CD4-positive, alpha-beta T cell treated with Interferon gamma for 1 hour (primary cell): ENCODE measurements at regions not wholly inside any gene's neighbourhood (a gene's known extent, or its start where the extent isn't known, plus 50 kb on each side); places are given as distances from the start of the nearest gene placed in this dataset.

Source experiments
- DNase-seq: peaks from one replicate; pipeline ENCODE4 v3.0.0-alpha.2; 2020

DNA sequence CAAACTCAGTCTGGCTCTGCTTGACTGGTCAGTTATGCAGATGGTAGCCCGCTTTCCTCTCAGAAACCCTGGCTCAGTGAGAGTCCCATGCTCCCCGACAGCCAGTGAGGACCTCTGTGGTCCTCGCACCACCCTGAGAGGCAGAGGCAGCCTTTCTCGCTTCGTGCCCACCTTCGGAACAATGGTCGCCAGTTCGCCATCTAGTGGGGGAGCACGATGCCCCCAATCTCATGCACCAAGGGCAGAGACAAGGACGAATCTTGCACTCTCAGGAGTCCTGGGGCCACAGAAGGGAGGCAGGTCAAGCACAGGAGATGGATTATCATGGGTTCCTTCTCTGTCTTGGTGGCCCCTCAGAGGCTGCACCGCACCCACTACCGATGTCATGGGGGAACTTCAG, 75.2 kb downstream of the RHCG start:
- no peak for DNase-seq

DNA sequence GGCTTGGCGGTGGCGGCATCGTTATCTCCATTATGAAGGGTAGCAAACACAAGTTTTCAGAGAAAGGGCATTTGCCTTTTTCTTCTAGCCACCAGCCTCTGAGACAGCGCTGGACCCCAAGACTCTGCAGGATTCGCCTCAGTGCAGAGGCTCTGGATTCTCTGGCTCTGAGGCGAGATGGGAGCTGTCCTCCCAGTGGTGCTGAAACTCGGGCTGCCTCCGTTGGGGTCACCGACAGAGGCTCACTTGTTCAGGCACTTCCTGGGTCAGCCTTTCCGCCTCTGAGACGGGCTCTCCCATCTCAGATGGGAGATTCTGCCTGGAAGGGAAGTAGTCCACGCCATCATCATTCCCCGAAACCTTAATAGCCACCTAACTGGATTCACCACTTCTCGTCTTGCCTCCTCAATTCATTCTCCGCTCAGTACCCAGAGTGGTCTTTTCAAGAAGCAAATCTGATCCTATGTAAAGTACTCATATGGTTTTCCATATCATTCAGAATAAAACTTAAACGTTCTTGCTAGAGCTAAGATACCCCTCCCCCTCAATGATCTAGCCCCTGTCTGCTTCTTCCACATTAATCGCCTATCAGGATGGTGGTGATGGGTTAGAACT, 76.9 kb downstream of the RHCG start:
- peak; percentile 11 for DNase-seq

DNA sequence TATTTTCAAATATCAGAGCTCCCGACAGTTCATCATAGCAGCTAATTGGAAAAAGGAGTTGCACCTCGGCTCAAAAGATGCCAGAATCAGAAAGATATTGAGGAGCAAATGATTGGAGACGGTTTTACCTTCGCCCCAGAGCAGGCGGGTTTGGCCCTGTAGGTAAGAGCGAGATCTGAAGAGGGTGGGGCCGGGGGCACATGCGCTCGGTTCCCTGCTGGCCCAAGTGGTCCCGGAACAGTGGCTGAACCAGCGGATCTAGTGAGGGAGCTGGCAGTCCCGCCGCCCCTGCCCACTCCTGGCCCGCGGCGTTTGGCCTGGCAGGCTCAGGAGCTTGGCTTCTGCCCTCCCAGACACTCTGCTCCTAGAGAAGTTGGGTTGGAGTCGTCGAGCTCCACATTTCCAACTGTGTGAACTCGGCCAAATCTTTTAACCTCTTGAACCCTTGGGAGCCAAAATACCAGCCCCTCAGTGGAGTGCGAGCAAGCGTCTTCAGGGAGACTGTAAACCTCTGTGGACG, 79.1 kb downstream of the RHCG start:
- no peak for DNase-seq

DNA sequence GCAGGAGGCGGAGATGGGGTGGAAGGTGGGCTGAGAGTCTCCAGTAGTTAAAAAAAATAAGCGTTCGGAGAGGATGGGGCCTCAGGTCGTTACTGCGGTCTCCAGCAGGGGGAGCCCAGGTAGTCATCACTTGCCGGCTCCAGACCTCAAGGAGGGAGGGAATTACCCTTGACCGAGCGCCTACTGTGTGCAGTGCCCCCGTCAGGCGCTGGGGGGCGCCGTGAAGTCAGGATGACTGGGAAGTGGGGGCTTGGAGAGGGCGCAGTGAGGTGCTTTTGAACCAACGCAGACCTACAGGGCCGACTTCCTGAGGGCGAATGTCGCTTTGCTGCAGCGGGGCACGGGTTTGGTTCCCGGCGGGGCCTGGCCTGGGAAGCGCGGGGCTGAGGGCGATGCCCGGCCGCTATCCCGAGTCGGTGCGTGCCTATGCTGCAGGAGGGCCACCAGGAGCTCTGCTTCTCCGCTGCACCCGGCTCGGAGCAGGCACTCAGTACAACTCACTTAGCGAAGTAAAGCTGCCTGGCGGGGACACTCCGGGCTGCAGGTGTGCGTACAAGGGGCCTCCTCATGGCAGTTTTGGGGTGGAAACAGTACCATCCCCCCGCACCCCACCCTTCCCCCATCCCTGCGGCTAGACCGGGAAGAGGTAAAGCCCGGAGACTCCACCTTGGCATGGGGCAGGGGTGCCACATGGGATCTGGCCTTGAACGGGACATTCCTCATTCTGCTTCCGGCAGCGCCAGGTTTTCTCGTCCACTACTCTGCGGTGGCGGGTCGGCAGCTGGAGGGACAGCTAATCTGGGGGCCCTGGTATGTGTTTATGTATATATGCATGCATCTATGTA, 79.8 kb downstream of the RHCG start:
- DNase-seq = peak; percentile 77

DNA sequence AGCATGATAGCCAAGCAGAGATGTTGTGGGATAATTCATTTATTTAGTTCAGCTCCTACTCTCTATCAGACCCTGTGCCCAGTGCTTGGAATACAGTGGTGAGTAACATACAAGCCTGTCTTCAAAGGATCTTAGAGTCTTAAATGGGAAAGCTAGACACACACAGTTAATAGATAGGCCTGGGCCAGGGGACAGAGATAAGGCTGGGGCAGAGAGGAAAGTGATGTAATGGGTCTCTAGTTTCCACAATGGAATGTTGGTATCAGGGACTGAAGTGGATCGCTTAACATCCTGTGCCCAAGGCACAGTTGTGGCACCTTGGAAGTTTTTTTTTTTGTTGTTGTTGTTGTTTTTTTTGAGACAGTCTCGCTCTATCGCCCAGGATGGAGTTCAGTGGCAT, 79.9 kb upstream of the POLG start:
- DNase-seq = no peak

DNA sequence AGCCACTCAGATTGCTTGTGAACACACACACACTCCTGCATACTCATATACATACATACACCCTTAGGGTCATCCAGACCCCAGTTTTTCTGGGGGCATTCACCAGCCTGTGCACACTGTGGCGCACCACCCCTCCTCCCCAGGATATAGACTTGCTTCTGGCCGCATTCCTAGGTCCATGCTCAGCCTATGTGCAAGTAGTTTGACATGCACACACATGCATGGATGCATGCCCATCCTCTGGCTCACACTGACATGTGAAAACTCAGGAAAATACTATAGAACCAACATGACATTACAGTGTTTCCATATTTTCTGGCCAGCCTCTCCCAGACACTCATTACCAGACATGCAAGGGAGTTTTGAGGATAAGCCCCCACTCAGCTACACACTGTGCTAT, 79.3 kb upstream of the POLG start:
- no peak for DNase-seq

DNA sequence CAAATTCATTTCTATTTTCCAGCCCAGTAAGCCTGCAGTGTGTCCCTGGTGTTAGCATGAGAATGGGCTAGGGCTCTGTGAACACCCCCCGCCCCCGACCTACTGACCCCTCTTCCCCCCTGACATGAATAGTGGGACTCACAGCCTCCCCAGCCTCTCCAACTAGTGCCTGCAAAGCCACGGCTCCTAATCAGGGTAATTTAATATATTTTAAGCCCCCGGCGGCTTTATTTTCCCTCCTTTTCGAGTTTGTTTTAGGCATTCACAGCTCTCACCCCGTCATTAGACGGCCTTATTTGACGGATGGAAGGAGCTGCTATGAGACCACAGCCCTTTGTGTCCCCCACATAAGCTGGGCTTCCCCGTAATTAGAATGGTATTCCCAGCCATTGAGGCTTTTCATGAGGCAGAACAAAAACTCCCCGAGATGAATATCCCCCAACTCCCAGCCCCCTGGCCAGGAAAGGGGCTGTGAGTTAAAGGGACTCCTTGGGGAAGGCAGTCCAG, 78.3 kb upstream of the POLG start:
- no peak for DNase-seq

DNA sequence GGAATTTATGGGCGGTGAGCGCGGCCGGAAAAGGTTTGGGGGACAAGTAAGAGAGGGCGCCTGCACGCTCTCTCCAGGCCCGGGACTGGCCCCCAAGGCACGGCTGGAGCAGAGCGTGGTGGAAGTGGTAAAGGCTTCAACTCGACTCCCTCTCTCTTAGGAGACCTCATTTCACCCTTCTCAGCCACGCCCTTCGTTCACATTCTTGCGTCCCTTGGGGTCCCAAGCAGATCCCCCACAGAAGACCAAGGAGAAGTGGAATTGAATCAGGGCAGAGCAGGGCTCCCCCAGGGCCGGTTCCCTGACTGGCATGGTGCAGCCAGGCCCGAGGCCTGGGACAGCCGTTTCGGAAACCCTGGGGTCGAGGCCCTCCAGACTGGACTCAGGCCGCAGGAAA, 75.4 kb upstream of the POLG start:
- no peak for DNase-seq

DNA sequence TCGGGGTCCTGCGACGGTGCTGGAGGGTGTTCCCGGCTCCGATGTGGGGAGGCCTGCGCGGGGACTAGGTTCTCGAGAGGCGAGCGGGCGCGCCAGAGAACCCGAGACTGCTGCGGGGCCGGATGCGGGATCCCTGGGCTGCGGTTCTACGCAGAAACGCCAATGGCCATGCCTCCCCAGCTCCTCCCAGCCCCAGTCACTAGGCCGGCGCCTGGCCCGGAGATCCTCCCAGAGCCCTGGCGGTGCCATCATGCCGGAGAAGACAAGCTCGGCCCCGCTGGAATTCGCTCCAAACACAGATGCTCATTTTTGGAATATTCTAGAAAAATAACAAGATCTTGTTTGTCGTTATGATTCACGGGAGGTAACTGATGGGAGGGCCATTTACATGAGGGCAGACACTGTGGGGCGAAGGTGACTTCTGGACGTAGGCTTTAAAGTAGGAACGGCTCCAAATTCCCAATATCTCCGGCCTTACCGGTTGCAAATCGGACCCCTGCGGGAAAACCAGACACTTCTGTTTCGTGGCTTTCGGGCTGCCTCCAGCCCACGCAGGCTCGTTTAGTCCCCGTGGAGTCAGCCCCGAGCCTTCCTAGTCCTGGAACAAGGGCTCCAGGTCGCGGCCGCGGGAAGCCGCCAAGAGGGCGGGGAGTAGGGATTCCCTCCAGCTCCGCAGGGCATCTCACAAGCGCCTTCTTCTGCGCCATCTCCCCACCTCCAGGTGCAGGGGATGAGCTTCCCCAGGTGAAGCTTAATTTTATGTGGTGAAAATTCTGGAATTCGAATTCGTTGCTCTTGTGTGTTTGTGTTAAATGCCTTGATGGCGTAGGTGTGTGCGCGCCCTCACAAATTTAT, 74.8 kb upstream of the POLG start:
- DNase-seq = no peak

DNA sequence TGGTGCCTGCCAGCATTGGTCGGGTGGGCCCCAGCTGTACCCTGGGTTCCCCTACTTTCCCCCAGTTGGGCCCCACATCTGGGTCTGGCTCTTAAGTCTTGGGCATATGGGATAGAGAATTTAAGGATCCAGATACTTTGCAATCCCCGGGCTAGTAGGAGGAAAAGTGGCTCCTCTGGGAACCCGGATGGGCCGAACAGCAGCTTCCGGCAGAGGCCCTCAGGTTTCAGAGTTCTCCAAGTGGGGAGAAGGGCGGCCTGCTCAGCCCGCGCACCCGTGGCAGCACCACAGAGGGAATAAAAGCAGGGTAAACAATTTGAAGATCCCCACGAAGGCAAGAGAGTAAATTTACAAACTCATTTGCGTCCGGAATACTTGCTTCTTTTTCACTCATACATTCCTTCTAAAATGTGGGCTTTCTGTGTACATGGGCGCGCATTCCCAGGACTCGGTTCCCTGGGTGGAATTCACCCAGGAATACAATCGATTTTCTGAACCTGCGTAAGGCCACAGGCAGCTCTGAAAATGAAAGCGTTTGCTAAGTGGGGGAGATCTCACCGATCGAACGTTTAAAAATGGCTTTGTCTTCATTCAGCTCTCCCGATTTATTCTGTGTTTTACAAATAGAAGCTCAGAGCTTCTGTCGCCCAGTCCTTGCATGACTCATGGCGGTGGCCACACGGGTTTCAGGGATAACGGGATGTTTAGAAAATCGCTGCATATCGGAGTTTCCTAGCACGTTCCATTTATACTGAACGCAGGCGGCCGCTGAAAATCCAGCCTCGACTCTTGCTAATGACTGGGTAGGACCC, 74.0 kb upstream of the POLG start:
- DNase-seq = no peak

DNA sequence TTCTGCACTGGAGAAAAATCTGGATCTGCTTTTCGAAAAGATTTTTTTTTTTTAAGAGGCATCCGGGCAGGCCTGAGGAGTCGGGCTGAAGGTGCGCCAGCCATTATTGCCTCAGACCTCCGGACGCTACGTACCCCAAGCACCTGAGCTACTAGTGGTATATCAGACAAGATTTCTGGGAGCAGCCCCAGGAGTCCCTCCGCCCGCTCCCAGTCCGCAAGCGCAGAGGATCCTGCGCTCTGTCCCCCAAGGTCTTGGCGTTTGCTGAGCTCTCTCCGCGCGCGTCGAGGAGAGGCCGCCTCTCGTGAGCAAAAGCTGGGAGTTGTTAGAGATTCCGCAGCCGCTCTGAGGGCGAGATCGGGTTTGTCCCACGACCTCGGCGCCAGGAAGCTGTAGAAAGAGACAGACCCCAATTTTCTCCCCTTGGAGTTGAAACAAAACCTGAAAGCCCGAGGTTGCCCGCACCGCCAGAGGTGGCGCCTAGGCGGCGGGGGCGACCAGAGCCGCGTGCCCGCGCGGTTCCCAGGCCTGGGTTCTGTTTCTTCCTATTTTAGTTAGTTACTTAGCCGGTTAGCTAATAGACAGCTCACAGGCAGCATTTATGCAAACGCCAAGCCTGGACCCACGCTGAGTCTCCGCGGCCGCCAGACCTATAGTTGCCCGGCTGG, 72.5 kb upstream of the POLG start:
- no peak for DNase-seq

DNA sequence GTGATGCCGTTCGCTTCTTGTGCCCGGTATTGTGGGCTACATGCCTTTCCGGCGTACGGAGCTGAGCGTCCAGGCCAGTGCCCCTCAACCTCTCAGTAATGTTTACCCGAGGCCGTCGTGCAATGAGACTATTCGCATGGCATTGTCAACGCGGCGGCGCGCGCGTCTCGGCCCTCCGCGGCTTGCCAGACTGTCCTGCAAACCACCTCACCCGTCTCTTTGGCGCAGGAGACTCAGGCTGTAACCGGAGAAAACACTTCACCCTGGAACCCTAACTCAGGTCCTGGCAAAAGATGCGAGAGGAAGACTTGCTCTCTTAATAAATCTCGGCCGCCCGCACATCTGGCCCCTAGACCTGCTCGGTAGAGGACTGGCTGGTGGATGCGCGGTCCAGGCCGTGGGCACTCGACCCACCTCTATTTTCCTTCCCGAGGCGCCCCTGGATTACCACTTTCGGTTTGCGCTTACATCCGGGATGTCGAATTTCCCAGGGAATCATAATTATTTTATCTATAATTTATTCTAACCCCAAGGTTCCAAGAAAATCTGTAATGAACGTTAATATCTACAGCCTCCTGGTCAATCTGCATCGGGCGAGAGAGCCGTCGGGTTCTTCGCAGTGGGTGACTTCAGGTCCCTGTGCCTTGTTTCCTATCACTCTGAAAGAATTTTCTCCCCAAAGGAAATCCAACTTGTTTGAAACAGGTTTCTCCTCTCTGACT, 71.8 kb upstream of the POLG start:
- no peak for DNase-seq

DNA sequence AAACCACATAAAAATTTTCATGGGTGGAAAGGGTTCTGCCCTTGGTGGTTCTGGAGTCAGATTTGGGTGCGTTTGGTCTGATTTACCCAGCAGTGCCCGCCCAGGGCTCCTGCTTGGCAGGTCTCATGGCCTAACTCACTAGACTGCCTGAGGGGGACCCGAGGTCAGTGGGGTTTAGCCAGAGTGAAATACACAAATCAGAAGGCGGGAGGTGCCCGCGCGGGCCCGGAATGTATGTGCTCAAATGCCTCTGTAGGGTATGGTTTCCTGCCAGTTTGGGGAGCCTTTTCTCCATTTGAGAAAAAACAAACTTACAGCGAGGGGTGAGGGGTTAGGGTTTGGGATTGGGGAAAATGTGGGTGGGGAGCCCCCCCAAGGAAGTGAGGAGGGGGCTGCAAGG, 70.9 kb upstream of the POLG start:
- no peak for DNase-seq

DNA sequence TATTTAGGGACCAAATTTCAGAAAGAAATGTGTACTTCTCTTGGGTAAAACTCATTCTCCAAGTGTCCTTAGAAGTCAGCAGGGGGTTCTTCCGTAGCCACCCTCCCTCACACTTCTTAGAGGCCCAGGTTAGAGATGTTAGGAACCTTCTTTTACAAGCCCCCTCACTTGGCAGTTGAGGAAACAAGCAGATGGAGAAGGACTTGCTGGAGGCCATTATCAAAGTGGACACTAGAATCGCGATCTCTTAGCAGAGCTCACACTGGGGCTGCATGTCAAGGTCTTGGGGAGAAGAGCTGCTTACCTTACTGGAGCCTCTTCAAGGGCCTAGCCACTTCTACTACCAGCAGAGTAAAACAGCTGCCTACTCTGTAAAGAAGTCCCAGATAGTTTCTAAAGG, 69.4 kb upstream of the POLG start:
- DNase-seq = no peak

DNA sequence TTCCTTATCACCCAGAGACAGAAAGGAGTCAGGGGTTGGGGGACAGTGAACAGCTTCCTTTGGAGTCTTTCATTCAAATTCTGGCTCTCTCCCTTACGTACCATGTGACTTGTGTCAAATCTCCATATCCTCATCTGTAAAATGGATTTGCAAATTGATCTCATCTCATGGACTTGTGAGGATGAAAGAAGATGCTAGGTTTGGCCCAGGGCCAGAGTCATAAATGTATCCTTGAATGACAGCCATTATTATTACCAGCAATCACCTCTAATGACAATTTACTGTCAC, 67.8 kb upstream of the POLG start:
- no peak for DNase-seq

DNA sequence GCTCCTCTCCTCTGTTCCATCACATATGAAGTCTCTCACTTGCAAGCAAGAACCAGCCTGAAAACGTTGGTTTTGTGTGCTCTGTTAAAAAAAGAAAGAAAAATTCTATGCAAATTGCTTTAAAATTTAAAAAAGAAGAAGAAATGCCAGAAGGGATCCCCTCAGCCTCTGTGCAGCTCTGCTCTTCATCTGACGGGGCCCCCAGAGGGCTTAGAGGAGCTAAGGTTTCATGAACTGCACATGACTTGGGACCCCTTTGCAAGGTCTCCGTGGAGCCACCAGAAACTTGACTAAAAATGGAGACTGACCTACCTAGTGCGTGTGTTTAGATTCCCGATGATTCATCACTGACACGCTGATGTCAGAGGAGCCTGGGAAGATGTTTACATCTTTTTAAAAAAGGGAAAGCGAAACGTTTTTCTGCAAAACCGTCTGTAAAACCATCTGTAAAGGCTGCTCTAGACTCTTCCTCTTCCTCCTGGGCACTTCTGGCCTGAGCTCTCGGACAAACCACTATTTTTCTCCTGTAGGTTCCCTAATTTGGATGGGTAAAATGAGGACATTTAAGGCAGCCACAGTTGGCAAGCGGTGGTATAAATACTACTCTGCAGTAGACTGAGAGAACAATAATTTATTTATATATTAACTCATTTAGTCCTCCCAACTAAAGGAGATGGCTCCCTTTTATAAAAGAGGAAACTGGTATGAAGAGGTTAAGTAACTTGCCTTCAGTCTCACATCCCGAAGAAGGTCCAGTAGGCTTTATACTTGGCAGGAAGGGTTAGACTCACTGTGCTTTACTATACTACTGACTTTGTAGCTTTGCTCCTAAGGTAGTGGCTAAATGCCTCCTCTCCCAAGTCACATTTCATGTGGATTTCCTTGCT, 67.2 kb upstream of the POLG start:
- DNase-seq = no peak

DNA sequence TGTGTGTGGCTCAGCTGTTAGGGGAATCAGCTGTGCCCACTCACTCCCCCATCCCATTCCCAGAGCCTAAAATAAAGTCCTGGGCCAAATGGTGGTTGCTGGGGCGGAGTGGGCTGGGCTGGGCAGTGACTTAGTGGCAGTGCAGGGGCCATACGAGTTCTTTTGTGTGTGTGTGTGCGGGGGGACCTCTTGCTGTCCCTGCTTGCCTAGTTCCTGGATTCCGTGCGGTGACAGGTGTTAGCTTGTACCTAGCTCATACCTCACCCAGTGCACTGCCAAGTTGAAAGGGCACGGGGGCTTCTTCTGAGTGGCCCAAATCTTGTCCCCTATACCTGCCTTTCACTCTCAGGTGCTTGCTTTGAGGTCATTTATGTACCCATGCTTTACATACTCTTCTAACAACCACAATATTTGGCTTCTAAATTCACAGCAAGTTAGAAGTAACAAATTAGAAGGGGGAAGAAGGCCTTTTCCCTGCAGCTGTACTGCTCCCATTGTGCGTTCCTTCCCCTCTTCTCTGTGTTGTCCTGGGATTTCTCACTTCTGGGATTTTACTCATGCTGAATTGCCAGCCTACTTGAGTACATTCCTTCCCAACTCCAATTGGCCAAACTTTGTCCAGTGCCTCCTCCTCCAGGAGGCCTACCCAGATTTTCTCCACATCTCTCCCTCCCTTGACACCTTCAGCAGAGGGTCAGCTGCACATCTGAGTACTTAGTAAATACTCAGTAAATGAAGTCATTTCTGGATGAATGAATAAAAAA, 66.3 kb upstream of the POLG start:
- no peak for DNase-seq

DNA sequence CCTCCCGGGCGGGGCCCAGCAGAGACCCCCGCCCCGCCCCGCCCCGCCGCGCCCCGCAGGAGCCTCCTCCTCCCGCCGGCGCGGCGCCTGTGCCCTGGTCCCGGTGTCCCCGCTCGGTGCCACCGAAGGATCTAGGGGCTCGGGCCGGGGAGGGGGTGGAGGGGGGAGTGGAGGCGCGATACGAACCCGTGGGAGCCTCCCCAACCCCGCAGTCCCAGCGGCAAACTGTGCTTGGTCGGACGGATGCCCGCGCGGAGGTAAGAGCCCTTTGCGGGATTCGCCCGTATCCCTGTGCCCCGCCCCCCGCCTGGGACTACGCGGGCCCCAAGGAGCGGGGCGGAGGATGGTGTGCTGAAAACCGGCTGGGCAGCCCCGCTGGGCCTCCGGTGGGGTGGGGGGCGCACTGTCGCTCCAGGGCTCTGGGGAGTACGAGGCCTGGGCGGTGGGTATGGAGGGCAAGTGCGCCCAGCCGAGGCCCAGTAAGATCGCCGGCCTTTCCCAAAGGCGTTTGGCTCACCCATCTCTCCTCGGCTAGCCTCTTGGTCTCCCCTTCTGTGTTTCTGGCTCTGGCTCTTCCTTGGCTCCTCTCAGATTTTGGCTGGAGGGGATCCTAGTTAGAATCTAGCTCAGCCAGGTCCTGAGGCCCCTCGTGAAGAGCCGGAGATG, 65.6 kb upstream of the POLG start:
- no peak for DNase-seq
